GM12891 (cell line): ENCODE measurements at regions not wholly inside any gene's neighbourhood (a gene's known extent, or its start where the extent isn't known, plus 50 kb on each side); places are given as distances from the start of the nearest gene placed in this dataset.
A peak's percentile ranks its signal among the peaks of the same experiment; 100 is the strongest.

ENCODE experiments used
- DNase-seq: peaks from one replicate; pipeline ENCODE4 v3.0.0; 2011; ENCODE audit warnings: low spot score; ENCODE audit not compliant: insufficient read length
- FAIRE-seq: peaks from 2 replicates; lab custom pipeline; 2011; peaks lifted over from hg19 to GRCh38; lab: Jason Lieb, UNC
- PAX5 ChIP-seq: IDR thresholded peaks from 2 replicates; pipeline ENCODE4 v1.6.1; 2011; ENCODE audit warnings: low read length, moderate library complexity, mild to moderate bottlenecking; ENCODE audit not compliant: insufficient read depth, severe bottlenecking
- POLR2A ChIP-seq: IDR thresholded peaks from 2 replicates; pipeline ENCODE4 v1.6.1; 2011; ENCODE audit warnings: low read depth, low read length, control low read depth
- POLR2AphosphoS5 ChIP-seq: IDR thresholded peaks from 2 replicates; pipeline ENCODE4 v1.6.1; 2011; ENCODE audit warnings: low read depth, low read length, control low read depth
- POU2F2 ChIP-seq: IDR thresholded peaks from 2 replicates; pipeline ENCODE4 v1.6.1; 2011; ENCODE audit warnings: low read depth, mild to moderate bottlenecking, control low read depth, low read length, moderate library complexity
- SPI1 ChIP-seq: IDR thresholded peaks from 2 replicates; pipeline ENCODE4 v1.6.1; 2011; ENCODE audit warnings: low read depth, low read length, control low read depth
- TAF1 ChIP-seq: IDR thresholded peaks from 2 replicates; pipeline ENCODE4 v1.6.1; 2011; ENCODE audit warnings: low read depth, low read length, control low read depth

DNA sequence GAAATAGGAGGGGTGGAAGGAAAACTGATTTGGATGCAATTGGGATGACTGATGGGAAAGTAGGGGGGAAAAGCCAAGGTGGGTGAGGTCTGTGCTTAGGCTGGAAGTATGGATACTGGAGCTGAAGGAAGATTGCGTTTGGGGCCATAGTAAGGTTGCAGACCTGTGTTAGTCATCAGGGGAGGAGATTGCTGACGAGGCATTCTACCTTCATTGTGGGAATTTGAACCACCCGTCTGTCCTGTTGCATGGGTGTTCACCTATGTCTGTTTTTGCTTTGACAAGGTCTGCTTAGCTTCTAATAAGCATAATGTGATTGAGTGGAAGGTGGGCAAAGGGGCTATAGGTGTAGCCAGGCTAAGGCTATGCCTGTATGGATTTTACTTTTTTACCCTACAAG lies 323.8 kb downstream of the BLID start:
- no peak for TF ChIP-seq SPI1
- no peak for TF ChIP-seq POU2F2
- TF ChIP-seq POLR2AphosphoS5 = no peak
- no peak for TF ChIP-seq PAX5
- TF ChIP-seq POLR2A = no peak
- TF ChIP-seq TAF1 = no peak
- FAIRE-seq (no peak), DNase-seq (no peak)

- FAIRE-seq = no peak
- TF ChIP-seq TAF1 (no peak), POU2F2 (no peak), POLR2AphosphoS5 (no peak), SPI1 (no peak), PAX5 (no peak), POLR2A (no peak)
- DNase-seq = no peak
Observed at GRCh38 chr11:121790430-121790829, 325.6 kb downstream of the BLID start.

DNA sequence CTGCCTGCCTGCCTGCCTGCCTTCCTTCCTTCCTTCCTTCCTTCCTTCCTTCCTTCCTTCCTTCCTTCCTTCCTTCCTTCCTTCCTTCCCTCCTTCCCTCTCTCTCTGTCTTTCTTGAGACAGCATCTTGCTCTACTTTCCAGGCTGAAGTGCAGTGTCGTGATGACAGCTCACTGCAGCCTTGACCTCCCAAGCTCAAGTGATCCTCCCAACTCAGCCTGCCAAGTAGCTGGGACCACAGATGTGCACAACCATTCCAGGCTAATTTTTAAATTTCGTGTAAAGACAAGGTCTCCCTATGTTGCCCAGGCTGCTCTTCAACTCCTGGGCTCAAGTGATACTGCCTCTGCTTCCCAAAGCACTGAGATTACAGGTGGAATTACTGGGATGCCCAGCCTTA lies 328.2 kb upstream of the SORL1-AS1 start:
- DNase-seq = no peak
- no peak for FAIRE-seq

GRCh38 chr11:121777056-121777455 lies 324.3 kb upstream of the SORL1-AS1 start:
- DNase-seq = no peak
- TF ChIP-seq POLR2A = no peak
- no peak for TF ChIP-seq POU2F2
- no peak for TF ChIP-seq TAF1
- no peak for TF ChIP-seq PAX5
- TF ChIP-seq POLR2AphosphoS5 = no peak
- TF ChIP-seq SPI1 = no peak
- no peak for FAIRE-seq

More for the DNA sequence above, 328.2 kb upstream of the SORL1-AS1 start:
- no peak for TF ChIP-seq SPI1

DNA sequence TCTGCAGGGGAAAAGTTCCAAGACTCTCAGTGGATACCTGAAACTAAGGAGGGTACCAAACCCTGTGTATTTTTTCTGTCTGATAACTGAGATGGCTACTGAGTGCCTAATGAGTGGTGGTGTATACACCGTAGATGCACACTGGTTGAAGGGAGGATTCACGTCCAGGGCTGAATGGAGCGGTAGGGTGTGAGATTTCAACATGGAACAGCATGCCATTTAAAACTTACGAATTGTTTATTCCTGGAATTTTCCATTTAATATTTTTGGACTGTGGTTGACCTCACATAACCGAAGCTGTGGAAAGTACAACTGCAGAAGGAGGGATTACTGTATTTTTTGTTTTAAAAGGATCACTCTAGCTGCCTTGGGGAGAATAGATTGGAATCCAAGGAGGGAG lies 322.5 kb upstream of the SORL1-AS1 start:
- no peak for TF ChIP-seq TAF1
- no peak for TF ChIP-seq SPI1
- no peak for TF ChIP-seq POLR2A
- no peak for TF ChIP-seq PAX5
- no peak for TF ChIP-seq POU2F2
- no peak for DNase-seq
- no peak for FAIRE-seq

DNA sequence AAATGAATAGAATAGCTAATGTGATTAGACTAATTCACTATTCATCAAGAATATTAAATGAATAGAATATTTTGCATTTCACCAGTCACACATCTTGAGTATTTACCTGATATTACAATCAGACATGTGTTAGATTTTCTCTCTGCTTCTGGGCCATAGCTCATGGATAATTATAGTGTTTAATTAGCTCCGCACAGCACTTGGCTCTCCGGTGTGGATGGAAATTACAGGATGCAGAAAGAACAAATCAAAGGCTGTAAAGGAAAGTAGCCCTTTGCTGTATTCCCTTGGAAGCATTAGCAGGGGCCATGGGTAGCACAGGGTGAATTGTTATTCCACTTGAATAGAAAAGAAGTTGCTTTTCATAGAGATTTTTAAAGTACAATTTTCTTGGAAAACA lies 320.3 kb upstream of the SORL1-AS1 start:
- FAIRE-seq (no peak), DNase-seq (no peak)
- TF ChIP-seq POU2F2 (no peak), PAX5 (no peak)

GRCh38 chr11:121770939-121771595 lies 318.3 kb upstream of the SORL1-AS1 start:
- TF ChIP-seq POU2F2 (no peak), POLR2A (no peak), TAF1 (no peak), SPI1 (no peak), POLR2AphosphoS5 (no peak), PAX5 (no peak)
- FAIRE-seq (no peak), DNase-seq (no peak)

- DNase-seq (no peak), FAIRE-seq (no peak)
- TF ChIP-seq POU2F2 (no peak), POLR2AphosphoS5 (no peak), SPI1 (no peak), POLR2A (no peak), PAX5 (no peak), TAF1 (no peak)
Observed at GRCh38 chr11:121769191-121769590, 316.4 kb upstream of the SORL1-AS1 start.

- DNase-seq (peak; percentile 37), FAIRE-seq (peak; percentile 78)
- peak; percentile 89 for TF ChIP-seq SPI1
- TF ChIP-seq POLR2A = no peak
Observed at GRCh38 chr11:121767433-121767832, 314.7 kb upstream of the SORL1-AS1 start.

DNA sequence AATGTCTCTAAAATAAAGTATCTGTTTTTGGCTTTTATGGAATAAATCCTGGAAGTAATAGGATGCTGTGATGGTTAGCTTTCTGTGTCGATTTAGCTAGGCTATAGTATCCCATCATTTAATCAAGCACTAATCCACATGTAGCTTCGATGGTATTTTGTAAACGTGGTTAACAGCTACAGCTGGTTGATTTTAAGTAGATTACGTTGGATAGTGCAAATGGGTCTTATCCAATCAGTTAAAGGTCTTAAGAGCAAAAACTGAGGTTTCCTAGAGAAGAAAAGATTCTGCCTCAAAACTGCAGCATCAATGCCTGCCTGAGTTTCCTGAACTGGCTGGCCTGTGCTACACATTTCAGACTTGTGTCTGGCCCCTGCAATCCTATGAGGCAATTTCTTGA lies 314.2 kb upstream of the SORL1-AS1 start:
- peak; percentile 28 for FAIRE-seq
- no peak for TF ChIP-seq TAF1
- TF ChIP-seq POLR2AphosphoS5 = no peak
- no peak for TF ChIP-seq PAX5
- no peak for TF ChIP-seq POU2F2
- TF ChIP-seq POLR2A = no peak
- no peak for TF ChIP-seq SPI1
- DNase-seq = no peak

GRCh38 chr11:121766166-121766565 lies 313.4 kb upstream of the SORL1-AS1 start:
- no peak for TF ChIP-seq PAX5

More at GRCh38 chr11:121766166-121766565, 313.4 kb upstream of the SORL1-AS1 start:
- DNase-seq = no peak
- no peak for FAIRE-seq
